HG03575 (cell line): ENCODE measurements at regions not wholly inside any gene's neighbourhood (a gene's known extent, or its start where the extent isn't known, plus 50 kb on each side); places are given as distances from the start of the nearest gene placed in this dataset.

Experiments used
- ATAC-seq: cut with Tn5 transposase; IDR thresholded peaks from one replicate; pipeline ENCODE4 v1.9.1; 2021; ENCODE audit not compliant: unreplicated experiment, insufficient number of reproducible peaks, low FRiP score; ENCODE audit errors: extremely low read depth

- ATAC-seq = no peak
These were observed 59.8 kb downstream of the MRPS30 start for GRCh38 chr5:44868541-44868940.

DNA sequence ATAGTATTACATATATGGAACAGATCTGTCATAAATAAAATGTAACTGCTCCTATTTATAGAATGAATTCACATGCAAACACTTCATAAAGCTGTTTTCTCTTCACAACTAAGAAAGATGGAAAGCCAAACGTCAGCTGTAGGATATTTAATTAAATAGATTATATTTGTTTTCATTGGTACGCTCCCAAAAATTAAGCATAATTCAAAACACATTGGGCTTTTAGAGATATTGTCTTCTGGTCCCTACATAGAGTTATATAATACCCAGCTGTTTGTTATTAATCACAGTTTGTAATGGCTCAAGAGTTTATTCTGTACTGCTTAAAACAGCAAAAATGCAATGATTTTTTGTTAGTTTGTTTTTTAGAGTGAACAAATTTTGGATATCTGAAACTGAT is 61.2 kb downstream of the MRPS30 start:
- ATAC-seq = no peak

DNA sequence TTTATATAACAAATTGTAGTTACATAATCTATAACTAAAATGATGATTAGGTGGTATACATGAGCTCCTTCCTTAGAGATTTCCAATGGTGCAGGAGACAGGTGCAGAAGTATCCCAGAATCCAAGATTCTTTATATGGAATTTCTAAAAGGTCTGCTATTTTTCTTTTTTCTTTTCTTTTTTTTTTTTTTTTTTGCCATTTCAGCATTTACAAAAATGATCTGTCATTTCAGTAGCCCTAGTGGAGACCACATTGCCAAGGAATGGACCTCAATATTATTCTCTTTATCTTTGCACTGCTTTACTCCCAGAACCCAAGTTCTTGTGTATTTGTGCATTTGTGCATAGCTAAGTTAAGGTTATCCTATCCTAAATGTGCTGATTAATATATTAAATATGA is 61.7 kb downstream of the MRPS30 start:
- no peak for ATAC-seq

DNA sequence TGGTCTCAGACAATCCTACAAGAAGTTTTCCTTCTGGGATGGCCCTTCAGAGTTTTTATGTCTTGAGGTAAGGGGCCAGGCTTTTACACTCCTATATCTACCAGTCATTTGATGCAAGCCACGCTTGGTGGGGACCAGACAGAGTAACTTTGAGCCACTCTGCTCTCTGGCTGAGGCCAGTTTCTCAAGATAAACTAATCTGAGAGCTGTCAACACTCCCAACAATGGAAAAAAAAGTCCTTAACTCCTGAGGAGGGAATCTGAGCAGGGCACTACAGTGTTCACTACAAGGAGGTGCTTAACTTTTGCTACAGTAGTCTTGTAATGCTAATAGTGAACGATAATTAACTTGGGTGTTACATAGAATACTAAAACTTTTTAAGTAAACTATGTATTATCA is 62.7 kb downstream of the MRPS30 start:
- ATAC-seq = no peak

- ATAC-seq = peak; percentile 99
These were observed 67.2 kb downstream of the MRPS30 start for GRCh38 chr5:44875661-44876605.

DNA sequence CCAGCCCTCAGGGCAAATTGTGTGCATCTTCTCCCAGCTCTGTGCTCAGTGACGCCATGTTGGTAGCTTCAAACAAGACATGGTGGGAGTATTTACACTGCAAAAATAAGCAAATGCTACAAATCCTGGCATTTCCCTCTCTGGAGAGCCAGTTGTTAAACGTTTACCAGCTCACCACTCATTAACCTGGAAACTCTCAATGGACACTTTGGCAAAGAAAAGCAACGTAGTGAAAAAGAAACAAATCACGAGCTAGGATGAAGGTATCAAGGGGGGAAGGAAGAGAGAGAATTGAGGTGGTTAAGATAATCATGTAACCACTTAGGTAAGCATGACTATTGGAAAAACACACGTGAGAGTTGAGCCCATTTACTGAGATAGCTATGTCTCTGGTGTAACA is 72.5 kb downstream of the MRPS30 start:
- ATAC-seq = no peak

DNA sequence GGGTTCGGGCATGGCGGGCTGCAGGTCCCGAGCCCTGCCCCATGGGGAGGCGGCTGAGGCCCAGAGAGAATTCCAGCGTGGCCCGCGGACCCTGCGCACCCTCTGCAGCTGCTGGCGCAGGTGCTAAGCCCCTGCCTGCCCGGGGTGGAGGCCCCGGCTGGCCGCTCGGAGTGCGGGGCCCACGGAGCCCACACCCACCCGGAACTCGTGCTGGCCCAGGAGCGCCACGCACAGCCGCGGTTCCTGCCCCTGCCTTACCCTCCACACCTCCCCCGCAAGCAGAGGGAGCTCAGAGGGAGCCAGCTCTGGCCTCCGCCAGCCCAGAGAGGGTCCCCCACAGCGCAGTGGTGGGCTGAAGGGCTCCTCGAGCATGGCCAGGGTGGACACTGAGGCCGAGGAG is 75.3 kb downstream of the MRPS30 start:
- ATAC-seq = no peak

- peak; percentile 94 for ATAC-seq
These were observed 77.2 kb downstream of the MRPS30 start for GRCh38 chr5:44885903-44886302.

- no peak for ATAC-seq
These were observed 79.0 kb downstream of the MRPS30 start for GRCh38 chr5:44887722-44888121.

GRCh38 chr5:44888435-44888834 is 79.7 kb downstream of the MRPS30 start:
- ATAC-seq = no peak

GRCh38 chr5:44891116-44891515 is 82.4 kb downstream of the MRPS30 start:
- no peak for ATAC-seq

GRCh38 chr5:44900273-44900954 is 91.7 kb downstream of the MRPS30 start:
- ATAC-seq = no peak

DNA sequence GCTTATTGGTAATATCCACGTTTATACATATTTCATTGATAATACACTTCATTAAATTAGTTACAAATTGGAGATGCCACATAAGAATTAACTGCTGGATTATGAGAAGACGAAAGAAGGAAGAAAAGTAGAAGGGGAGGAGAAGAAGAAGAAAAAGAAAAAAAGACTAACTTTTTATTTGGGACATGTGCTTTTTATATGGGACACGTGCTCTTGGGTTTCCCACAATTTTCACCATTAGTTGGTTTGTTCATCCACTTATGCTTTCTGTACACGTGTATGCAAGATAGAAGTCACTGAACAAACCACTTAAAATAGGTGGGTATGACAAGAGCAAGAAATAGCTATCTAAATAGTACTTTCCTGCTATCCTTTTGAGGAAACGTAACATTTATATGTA is 98.6 kb downstream of the MRPS30 start:
- no peak for ATAC-seq

- ATAC-seq = no peak
These were observed 100.3 kb downstream of the MRPS30 start for GRCh38 chr5:44909004-44909403.

DNA sequence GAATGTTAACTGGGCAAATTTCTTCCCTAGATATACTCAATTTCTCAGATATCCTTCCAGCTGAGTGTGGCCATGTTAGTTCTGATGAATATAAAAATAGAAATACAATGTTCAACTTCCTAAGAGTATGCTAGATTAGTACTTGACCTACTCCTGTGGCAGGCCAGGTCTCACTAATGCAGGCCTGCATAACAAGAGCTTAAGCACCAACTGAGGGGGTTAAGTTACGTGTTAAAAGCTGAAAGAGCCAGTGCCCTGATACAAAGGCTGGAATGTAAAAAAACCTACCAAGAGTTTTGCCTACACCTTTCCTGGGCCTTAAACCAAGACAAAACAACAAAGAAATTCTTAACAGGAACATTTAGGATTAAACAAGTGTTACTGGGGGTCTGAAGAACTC is 102.8 kb downstream of the MRPS30 start:
- no peak for ATAC-seq

- ATAC-seq = no peak
These were observed 105.5 kb downstream of the MRPS30 start for GRCh38 chr5:44914221-44914620.

- ATAC-seq = no peak
These were observed 110.8 kb downstream of the MRPS30 start for GRCh38 chr5:44919560-44919959.

- no peak for ATAC-seq
These were observed 118.5 kb downstream of the MRPS30 start for GRCh38 chr5:44927115-44927733.

DNA sequence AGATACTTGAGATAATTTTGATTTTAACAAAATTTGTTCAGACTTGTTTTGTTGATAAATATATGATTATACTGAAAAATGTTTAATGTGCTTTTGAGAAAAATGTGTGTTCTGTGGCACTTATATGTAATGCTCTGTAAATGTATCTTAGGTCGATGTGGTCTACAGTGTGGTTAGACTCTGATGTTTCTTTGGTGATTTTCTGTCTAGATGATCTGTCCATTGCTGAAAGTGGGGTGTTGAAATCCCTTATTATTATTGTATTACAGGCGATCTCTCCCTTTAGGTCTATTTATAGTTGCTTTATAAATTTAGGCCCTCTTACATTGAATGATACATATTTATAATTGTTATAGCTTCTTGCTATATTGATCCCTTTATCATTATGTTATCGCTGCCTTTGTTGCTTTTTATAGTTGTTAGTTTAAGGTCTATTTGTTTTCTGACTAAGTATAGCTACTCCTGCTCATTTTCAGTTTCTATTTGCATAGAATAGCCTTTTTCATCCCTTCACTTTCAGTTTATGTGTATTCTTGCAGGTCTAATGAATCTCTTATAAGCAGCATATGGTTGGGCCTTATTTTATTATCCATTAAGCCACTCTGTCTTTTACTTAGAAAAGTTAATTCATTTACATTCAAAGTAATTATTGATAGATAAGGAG is 124.3 kb downstream of the MRPS30 start:
- ATAC-seq = peak; percentile 100
